ENCODE measurements at regions not wholly inside any gene's neighbourhood (a gene's known extent, or its start where the extent isn't known, plus 50 kb on each side); places are given as distances from the start of the nearest gene placed in this dataset.

DNA sequence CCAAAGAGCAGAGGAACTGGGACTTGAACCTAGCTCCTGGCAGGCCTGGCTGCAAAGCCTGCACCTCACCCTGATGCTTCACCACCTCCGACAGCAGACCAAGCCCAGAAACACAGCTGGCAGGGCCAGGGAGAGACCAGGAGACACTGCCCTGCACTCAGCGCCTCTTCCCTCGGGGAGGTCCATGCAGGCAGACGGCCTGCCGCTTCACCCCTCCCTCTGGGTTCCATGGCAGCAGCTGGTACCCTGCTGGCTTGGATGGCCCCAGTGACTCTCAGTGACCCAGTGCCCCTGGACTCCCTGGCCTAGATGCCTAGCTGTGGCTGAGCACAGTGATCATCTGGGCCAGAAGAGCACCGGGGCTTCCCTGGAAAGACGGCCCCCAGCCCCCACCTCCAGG is 65.3 kb upstream of the TARDBP start:
- Histone ChIP-seq H2BK15ac (ENCODE audit: low read length) (no peak overlapping the region), H3K27me3 (replicated peaks in 1 of 4; ENCODE audit: control insufficient read depth in 3 of 4, extremely low read depth in 1 of 4, insufficient read depth in 3 of 4, low read length in 3 of 4) (no peaks in the 10 kb centered on the region), H3K23ac (ENCODE audit: insufficient read length) (no peak overlapping the region), H4K5ac (ENCODE audit: insufficient read length, low read depth, low read length) (no peak overlapping the region), H3K4ac (replicated peaks; ENCODE audit: insufficient read length, low read depth, low read length) (no peak overlapping the region), H2BK5ac (ENCODE audit: low read depth, low read length) (no peak overlapping the region), H3K36me3 (ENCODE audit: control insufficient read depth in 2 of 4, insufficient read depth in 4 of 4, low read length in 3 of 4) (no peaks in the 10 kb centered on the region), H3K18ac (ENCODE audit: extremely low read depth, low read length) (no peak overlapping the region), H2AFZ (ENCODE audit: low read length) (no peak overlapping the region), H3K56ac (replicated peaks; ENCODE audit: insufficient read length, low read depth, low read length) (no peak overlapping the region), H3K27ac (ENCODE audit: low read depth, low read length) (no peak overlapping the region), H2BK20ac (ENCODE audit: low read length) (no peak overlapping the region), H3K14ac (ENCODE audit: insufficient read length) (no peak overlapping the region), H3K9ac (replicated peaks in 1 of 4; ENCODE audit: extremely low read depth in 1 of 4, low read depth in 3 of 4, low read length in 3 of 4) (no peak overlapping the region), H4K8ac (ENCODE audit: extremely low read depth, insufficient read depth, low read length) (no peak overlapping the region), H3K23me2 (ENCODE audit: low read depth, low read length) (no peaks in the 10 kb centered on the region), H3K79me2 (ENCODE audit: control insufficient read depth in 1 of 2, insufficient read depth in 2 of 2, low read length in 2 of 2) (no peaks in the 10 kb centered on the region), H4K20me1 (replicated peaks in 1 of 2; ENCODE audit: control insufficient read depth in 1 of 2, insufficient read depth in 2 of 2, low read length in 2 of 2) (no peaks in the 10 kb centered on the region), H3K4me1 (replicated peaks in 1 of 4; ENCODE audit: control insufficient read depth in 3 of 4, insufficient read depth in 4 of 4, low read length in 3 of 4) (no peaks in the 10 kb centered on the region; a peak in 1 of 7 replicates), H2BK120ac (replicated peaks; ENCODE audit: low read depth, low read length) (no peak overlapping the region), H3K4me3 (ENCODE audit: extremely low read depth in 1 of 4, insufficient read depth in 2 of 4, low read depth in 3 of 4, low read length in 4 of 4) (no peak overlapping the region), H2AK5ac (ENCODE audit: low read depth, low read length) (no peak overlapping the region), H2BK12ac (ENCODE audit: low read depth, low read length) (no peak overlapping the region), H3K4me2 (ENCODE audit: insufficient read depth in 1 of 2, low read depth in 2 of 2, low read length in 2 of 2) (no peak overlapping the region), H4K91ac (replicated peaks; ENCODE audit: insufficient read length, low read length) (no peak overlapping the region), H3K79me1 (ENCODE audit: low read depth, low read length) (no peaks in the 10 kb centered on the region), H3K9me3 (ENCODE audit: insufficient read depth in 2 of 2, low read depth in 1 of 2, low read length in 1 of 2) (no peaks in the 10 kb centered on the region)
- FAIRE-seq (no peak), DNase-seq (ENCODE audit: low read depth in 1 of 2, low spot score in 2 of 2) (no peak)
- CTCF ChIA-PET (ENCODE audit: partially characterized antibody): interaction anchor here (1.7 to 4.9 kb wide), 3 partner anchors 11 to 37 kb away, joined by 4 to 29 read pairs (median 11); no protein-coding TSS in a partner anchor
- no peak for TF ChIP-seq BACH1 (IDR thresholded peaks at IDR 0.05; ENCODE audit: low read length)
- no peak for TF ChIP-seq CEBPB (IDR thresholded peaks at IDR 0.05; ENCODE audit: low read depth, low read length)
- TF ChIP-seq FOSL1 (IDR thresholded peaks at IDR 0.05; ENCODE audit: insufficient read depth, low read depth, low read length): no peak
- TF ChIP-seq HDAC2 (IDR thresholded peaks at IDR 0.05; ENCODE audit: borderline replicate concordance in 1 of 2, low read depth in 2 of 2, low read length in 2 of 2): no peak
- TF ChIP-seq SUZ12 (IDR thresholded peaks at IDR 0.05; ENCODE audit: low read length): no peak
- no peak for TF ChIP-seq CHD1 (IDR thresholded peaks at IDR 0.05; ENCODE audit: low read depth, low read length)
- TF ChIP-seq CBX5 (IDR thresholded peaks at IDR 0.05; ENCODE audit: low read depth, low read length): no peak
- TF ChIP-seq SIN3A (conservative IDR thresholded peaks at IDR 0.05 in 1 of 2, IDR thresholded peaks at IDR 0.05 in 1 of 2; ENCODE audit: low read depth in 1 of 2, low read length in 2 of 2): no peak
- TF ChIP-seq SIX5 (IDR thresholded peaks at IDR 0.05; ENCODE audit: low read depth, low read length): no peak
- no peak for TF ChIP-seq CREB1 (IDR thresholded peaks at IDR 0.05)
- TF ChIP-seq BRCA1 (IDR thresholded peaks at IDR 0.05; ENCODE audit: low read depth, low read length): no peak
- POLR2A ChIA-PET (ENCODE audit: partially characterized antibody): interaction anchor here (0.5 kb wide), 1 partner anchor 64 kb away, joined by 3 read pairs; no protein-coding TSS in a partner anchor
- WGBS, 2 experiments (ENCODE audit: extremely low coverage in 1 of 2, insufficient coverage in 1 of 2, insufficient read length in 1 of 2, insufficient replicate concordance in 2 of 2, low coverage in 1 of 2, low lambda C conversion rate in 2 of 2, missing lambda C conversion rate in 1 of 2): 84% methylated on average over 3 of the region's 7 CpGs; no CpG with 5 or more reads in 1 of the 2 experiments

Measured in H1 (cell line).